Epithelial cell of proximal tubule (primary cell): ENCODE measurements at regions not wholly inside any gene's neighbourhood (a gene's known extent, or its start where the extent isn't known, plus 50 kb on each side); places are given as distances from the start of the nearest gene placed in this dataset.
A peak's percentile ranks its signal among the peaks of the same experiment; 100 is the strongest.
"Not testable (repeated sequence)": the region's sequence is repeated elsewhere in the genome, so short reads cannot be mapped to it uniquely, and the experiment has no call there.

Experiments used
- DNase-seq: peaks from one replicate; pipeline ENCODE4 v3.0.0-alpha.2; 2011; ENCODE audit warnings: low read depth
- H3K4me3 ChIP-seq: 2 replicates; pipeline ENCODE4 v1.5.1; 2011; ENCODE audit warnings: low read depth, mild to moderate bottlenecking, low read length
- TF ChIP-seq, protein P1 (sequence below): conservative IDR thresholded peaks from 2 replicates; pipeline ENCODE4 v1.5.1; 2012; ENCODE audit warnings: low read depth, mild to moderate bottlenecking, low read length

- H3K4me3 ChIP-seq = no peak overlapping the region
- no peak for DNase-seq
- TF ChIP-seq, protein P1, sequence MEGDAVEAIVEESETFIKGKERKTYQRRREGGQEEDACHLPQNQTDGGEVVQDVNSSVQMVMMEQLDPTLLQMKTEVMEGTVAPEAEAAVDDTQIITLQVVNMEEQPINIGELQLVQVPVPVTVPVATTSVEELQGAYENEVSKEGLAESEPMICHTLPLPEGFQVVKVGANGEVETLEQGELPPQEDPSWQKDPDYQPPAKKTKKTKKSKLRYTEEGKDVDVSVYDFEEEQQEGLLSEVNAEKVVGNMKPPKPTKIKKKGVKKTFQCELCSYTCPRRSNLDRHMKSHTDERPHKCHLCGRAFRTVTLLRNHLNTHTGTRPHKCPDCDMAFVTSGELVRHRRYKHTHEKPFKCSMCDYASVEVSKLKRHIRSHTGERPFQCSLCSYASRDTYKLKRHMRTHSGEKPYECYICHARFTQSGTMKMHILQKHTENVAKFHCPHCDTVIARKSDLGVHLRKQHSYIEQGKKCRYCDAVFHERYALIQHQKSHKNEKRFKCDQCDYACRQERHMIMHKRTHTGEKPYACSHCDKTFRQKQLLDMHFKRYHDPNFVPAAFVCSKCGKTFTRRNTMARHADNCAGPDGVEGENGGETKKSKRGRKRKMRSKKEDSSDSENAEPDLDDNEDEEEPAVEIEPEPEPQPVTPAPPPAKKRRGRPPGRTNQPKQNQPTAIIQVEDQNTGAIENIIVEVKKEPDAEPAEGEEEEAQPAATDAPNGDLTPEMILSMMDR = no peak
Observed at GRCh38 chr10:25869067-25869591, 64.9 kb upstream of the MYO3A start.

DNA sequence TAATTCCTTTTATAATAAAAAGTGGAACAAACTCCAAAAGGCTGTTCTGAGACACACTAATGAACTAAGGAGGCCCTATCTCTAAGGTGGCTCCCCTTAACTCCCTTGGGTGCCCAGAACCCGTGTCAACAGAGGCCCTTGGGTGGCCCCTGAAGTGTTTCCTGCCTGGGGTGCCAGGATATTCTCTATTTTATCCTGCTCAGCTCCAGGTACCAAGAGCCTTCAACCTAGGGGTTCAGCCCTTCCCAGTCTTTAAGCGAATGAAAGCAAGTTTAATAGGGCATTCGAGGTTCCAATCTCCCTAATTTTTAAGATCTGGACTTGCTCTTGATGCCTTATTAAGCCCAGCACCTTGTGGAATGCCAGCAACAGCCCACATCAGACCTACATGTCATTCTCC lies 64.4 kb upstream of the MYO3A start:
- TF ChIP-seq, protein P1 = no peak
- H3K4me3 ChIP-seq = no peak overlapping the region
- no peak for DNase-seq

DNA sequence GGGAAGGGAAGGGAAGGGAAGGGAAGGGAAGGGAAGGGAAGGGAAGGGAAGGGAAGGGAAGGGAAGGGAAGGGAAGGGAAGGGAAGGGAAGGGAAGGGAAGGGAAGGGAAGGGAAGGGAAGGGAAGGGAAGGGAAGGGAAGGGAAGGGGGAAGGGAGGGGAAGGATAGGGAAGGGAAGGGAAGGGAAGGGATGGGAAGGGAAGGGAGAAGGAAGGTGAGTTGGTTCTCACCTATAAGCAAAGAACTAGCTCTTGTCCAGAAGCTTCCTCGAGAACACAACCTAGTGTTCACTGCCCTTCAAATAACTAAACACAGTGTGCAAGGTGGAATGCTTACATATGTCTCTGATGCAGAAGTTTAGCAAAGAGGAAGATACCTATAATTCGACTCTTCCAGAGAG lies 59.6 kb upstream of the MYO3A start:
- not testable (repeated sequence) for H3K4me3 ChIP-seq, DNase-seq

GRCh38 chr10:25875556-25876165 lies 58.4 kb upstream of the MYO3A start:
- TF ChIP-seq, protein P1 = peak; percentile 98
- H3K4me3 ChIP-seq = no peak overlapping the region
- DNase-seq = peak; percentile 25

- no peak overlapping the region for H3K4me3 ChIP-seq
- DNase-seq = no peak
- TF ChIP-seq, protein P1 = no peak
Observed at GRCh38 chr10:25877296-25877695, 56.7 kb upstream of the MYO3A start.
